RWPE2 (cell line): ENCODE measurements at regions not wholly inside any gene's neighbourhood (a gene's known extent, or its start where the extent isn't known, plus 50 kb on each side); places are given as distances from the start of the nearest gene placed in this dataset.

Source experiments
- ATAC-seq: fragments of 200-7000 bp; cut with Tn5 transposase; 3 replicates; pipeline ENCODE4 v1.9.1; 2021; ENCODE audit warnings: low read depth
- DNase-seq: peaks from one replicate; pipeline ENCODE4 v3.0.0-alpha.2; 2020; ENCODE audit warnings: low spot score
- H3K27ac ChIP-seq: fragments of 450-650 bp; 2 replicates; pipeline ENCODE4 v1.5.1; 2017; ENCODE audit warnings: mild to moderate bottlenecking; ENCODE audit not compliant: poor library complexity, severe bottlenecking
- H3K27me3 ChIP-seq: fragments of 250-450 bp; sonication (Bioruptor Pico); 2 replicates; pipeline ENCODE4 v1.5.1; 2021; ENCODE audit warnings: mild to moderate bottlenecking, moderate library complexity; ENCODE audit not compliant: insufficient read depth, poor library complexity, severe bottlenecking
- H3K36me3 ChIP-seq: fragments of 250-450 bp; sonication (Bioruptor Pico); 2 replicates; pipeline ENCODE4 v1.5.1; 2020; ENCODE audit warnings: low read depth, mild to moderate bottlenecking, moderate library complexity
- H3K4me1 ChIP-seq: fragments of 250-450 bp; sonication (Bioruptor Pico); 2 replicates; pipeline ENCODE4 v1.5.1; 2021; ENCODE audit warnings: mild to moderate bottlenecking, moderate library complexity; ENCODE audit not compliant: insufficient read depth, poor library complexity, severe bottlenecking
- H3K4me3 ChIP-seq: fragments of 250-450 bp; sonication (Bioruptor Pico); 2 replicates; pipeline ENCODE4 v1.5.1; 2021; ENCODE audit warnings: mild to moderate bottlenecking, moderate library complexity; ENCODE audit not compliant: severe bottlenecking
- H3K9me3 ChIP-seq: fragments of 250-450 bp; sonication (Bioruptor Pico); 2 replicates; pipeline ENCODE4 v1.5.1; 2021; ENCODE audit warnings: mild to moderate bottlenecking, moderate library complexity; ENCODE audit not compliant: severe bottlenecking
- CTCF ChIP-seq: fragments of 450-650 bp; IDR thresholded peaks from one replicate; pipeline ENCODE4 v1.5.1; 2017; ENCODE audit warnings: mild to moderate bottlenecking, moderate library complexity; ENCODE audit not compliant: poor library complexity, severe bottlenecking

GRCh38 chr2:21763501-21763900, 639.7 kb downstream of the TDRD15 start:
- Histone ChIP-seq H3K4me3 (no peak overlapping the region), H3K9me3 (peaks cover 4% of the 10 kb centered on the region), H3K4me1 (no peaks in the 10 kb centered on the region), H3K36me3 (no peaks in the 10 kb centered on the region), H3K27me3 (no peaks in the 10 kb centered on the region), H3K27ac (no peak overlapping the region)
- no peak for TF ChIP-seq CTCF
- DNase-seq (no peak), ATAC-seq (no peak)

- Histone ChIP-seq H3K36me3 (no peaks in the 10 kb centered on the region), H3K27ac (no peak overlapping the region), H3K27me3 (no peaks in the 10 kb centered on the region), H3K9me3 (no peaks in the 10 kb centered on the region), H3K4me1 (no peaks in the 10 kb centered on the region), H3K4me3 (no peak overlapping the region)
- no peak for TF ChIP-seq CTCF
- DNase-seq (no peak), ATAC-seq (no peak)
Measured at GRCh38 chr2:21770787-21771186, 647.0 kb downstream of the TDRD15 start.

GRCh38 chr2:21772624-21773023, 648.9 kb downstream of the TDRD15 start:
- H3K4me1 ChIP-seq: no peaks in the 10 kb centered on the region
- ATAC-seq: no peak
- DNase-seq: no peak

GRCh38 chr2:21773168-21773567, 649.4 kb downstream of the TDRD15 start:
- TF ChIP-seq CTCF: no peak
- H3K27ac ChIP-seq: no peak overlapping the region
- no peaks in the 10 kb centered on the region for H3K9me3 ChIP-seq
- H3K27me3 ChIP-seq: no peaks in the 10 kb centered on the region
- no peak overlapping the region for H3K4me3 ChIP-seq
- DNase-seq (no peak), ATAC-seq (no peak)
- no peaks in the 10 kb centered on the region for H3K36me3 ChIP-seq
- H3K4me1 ChIP-seq: no peaks in the 10 kb centered on the region

More at GRCh38 chr2:21772624-21773023, 648.9 kb downstream of the TDRD15 start:
- Histone ChIP-seq H3K36me3 (no peaks in the 10 kb centered on the region), H3K9me3 (no peaks in the 10 kb centered on the region), H3K27me3 (no peaks in the 10 kb centered on the region), H3K4me3 (no peak overlapping the region), H3K27ac (no peak overlapping the region)
- TF ChIP-seq CTCF: no peak

- DNase-seq: no peak
Measured at GRCh38 chr2:21774691-21775368, 651.1 kb downstream of the TDRD15 start.

More at GRCh38 chr2:21774691-21775368, 651.1 kb downstream of the TDRD15 start:
- no peak overlapping the region for H3K27ac ChIP-seq
- H3K4me1 ChIP-seq: no peaks in the 10 kb centered on the region
- no peak overlapping the region for H3K4me3 ChIP-seq
- H3K27me3 ChIP-seq: no peaks in the 10 kb centered on the region
- TF ChIP-seq CTCF: no peak
- ATAC-seq: no peak
- no peaks in the 10 kb centered on the region for H3K9me3 ChIP-seq
- no peaks in the 10 kb centered on the region for H3K36me3 ChIP-seq
